A549 (cell line): ENCODE measurements at regions not wholly inside any gene's neighbourhood (a gene's known extent, or its start where the extent isn't known, plus 50 kb on each side); places are given as distances from the start of the nearest gene placed in this dataset.

Source experiments
- ATAC-seq, 2 experiments: fragments of 200-7000 bp in 1 of 2; fragments of >200 bp in 1 of 2; cut with Nextera tagmentation in 1 of 2; cut with Tn5 transposase in 1 of 2; 3 replicates each; pipeline versions ENCODE4 v1.8.0 to v1.9.1; 2018 to 2020; ENCODE audit warnings: mild to moderate bottlenecking in 1 of 2, moderate library complexity in 1 of 2
- CTCF ChIA-PET: fragments of 300-600 bp; sonication (Branson Sonifier 250); formaldehyde crosslinking; extraction: SDS; loops from one replicate; lab custom pipeline; 2021; ENCODE audit warnings: antibody characterized with exemption, inconsistent platforms; lab: Yijun Ruan, JAX
- POLR2A ChIA-PET: fragments of 350-600 bp; formaldehyde crosslinking; extraction: SDS; loops from one replicate; lab custom pipeline; 2021; ENCODE audit warnings: antibody characterized with exemption, inconsistent platforms; lab: Yijun Ruan, JAX
- DNase-seq, 2 experiments: peaks; one replicate each; pipeline versions ENCODE4 v3.0.0 to v3.0.0-alpha.2; 2011 to 2016; ENCODE audit warnings: low read depth in 1 of 2, low spot score in 1 of 2
- FAIRE-seq: peaks from 2 replicates; lab custom pipeline; 2011; peaks lifted over from hg19 to GRCh38; lab: Jason Lieb, UNC
- H3K27ac ChIP-seq, 2 experiments: fragments of >200 bp; sonication (Bioruptor Twin); formaldehyde crosslinking; 3 replicates each; pipeline ENCODE4 v1.5.1; 2016 to 2017
- H3K4me1 ChIP-seq: fragments of >200 bp; sonication (Bioruptor Twin); formaldehyde crosslinking; 3 replicates; pipeline ENCODE4 v1.6.1; 2016
- H3K4me2 ChIP-seq: fragments of >200 bp; sonication (Bioruptor Twin); formaldehyde crosslinking; 3 replicates; pipeline ENCODE4 v1.6.1; 2016
- H3K4me3 ChIP-seq: fragments of >200 bp; sonication (Bioruptor Twin); formaldehyde crosslinking; 3 replicates; pipeline ENCODE4 v1.5.1; 2016
- H3K9me3 ChIP-seq: fragments of >200 bp; sonication (Bioruptor Twin); formaldehyde crosslinking; 3 replicates; pipeline ENCODE4 v1.6.1; 2016
- BHLHE40 ChIP-seq: IDR thresholded peaks from 2 replicates; pipeline ENCODE4 v1.6.1; 2012; ENCODE audit warnings: low read depth, low read length, inconsistent platforms
- CBX8 ChIP-seq: fragments of 200-600 bp; sonication (generic); IDR thresholded peaks from 2 replicates; pipeline ENCODE4 v1.6.1; 2016
- CEBPB ChIP-seq, 2 experiments: fragments of >200 bp in 1 of 2; sonication (Bioruptor Twin) in 1 of 2; formaldehyde crosslinking in 1 of 2; IDR thresholded peaks; 2 replicates each; pipeline ENCODE4 v1.6.1; 2012 to 2016
- CHD2 ChIP-seq: fragments of 150-350 bp; IDR thresholded peaks from 2 replicates; pipeline ENCODE4 v1.6.1; 2014; ENCODE audit warnings: low read length; ENCODE audit not compliant: partially characterized antibody
- EHF ChIP-seq: fragments of 250-450 bp; sonication (Bioruptor Pico); IDR thresholded peaks from 2 replicates; pipeline ENCODE4 v1.5.0; 2020; ENCODE audit warnings: mild to moderate bottlenecking
- FOSB ChIP-seq: fragments of 250-450 bp; sonication (Bioruptor Pico); IDR thresholded peaks from 2 replicates; pipeline ENCODE4 v1.5.0; 2020; ENCODE audit warnings: mild to moderate bottlenecking, moderate library complexity
- GATA3 ChIP-seq: IDR thresholded peaks from 2 replicates; pipeline ENCODE4 v1.6.1; 2012; ENCODE audit warnings: borderline replicate concordance
- HOXA7 ChIP-seq: fragments of 250-450 bp; sonication (Bioruptor Pico); IDR thresholded peaks from 2 replicates; pipeline ENCODE4 v1.5.0; 2020; ENCODE audit warnings: mild to moderate bottlenecking, moderate library complexity
- KDM1A ChIP-seq: fragments of 200-600 bp; sonication (generic); IDR thresholded peaks from 2 replicates; pipeline ENCODE4 v1.6.1; 2016; ENCODE audit warnings: low read depth, mild to moderate bottlenecking
- MAZ ChIP-seq: fragments of 150-350 bp; IDR thresholded peaks from 2 replicates; pipeline ENCODE4 v1.6.1; 2014; ENCODE audit warnings: antibody characterized with exemption, low read depth, low read length, borderline replicate concordance
- MYC ChIP-seq: IDR thresholded peaks from 2 replicates; pipeline ENCODE4 v1.6.1; 2012; ENCODE audit warnings: mild to moderate bottlenecking, inconsistent platforms, low read length, improper control_type of control experiment, borderline replicate concordance
- NFE2L2 ChIP-seq: fragments of 150-350 bp; conservative IDR thresholded peaks from 2 replicates; pipeline ENCODE4 v1.6.1; 2014; ENCODE audit warnings: low read length
- SMC3 ChIP-seq: fragments of >200 bp; sonication (Bioruptor Twin); formaldehyde crosslinking; IDR thresholded peaks from 3 replicates; pipeline ENCODE4 v1.6.1; 2018; ENCODE audit warnings: inconsistent platforms
- SREBF2 ChIP-seq: fragments of 450-650 bp; IDR thresholded peaks from 2 replicates; pipeline ENCODE4 v1.6.1; 2014; ENCODE audit warnings: mild to moderate bottlenecking, moderate library complexity
- ZFP36 ChIP-seq: fragments of 450-650 bp; IDR thresholded peaks from 2 replicates; pipeline ENCODE4 v1.6.1; 2014; ENCODE audit warnings: borderline replicate concordance; ENCODE audit not compliant: partially characterized antibody
- ZSCAN20 ChIP-seq: fragments of 250-450 bp; sonication (Bioruptor Pico); IDR thresholded peaks from 2 replicates; pipeline ENCODE4 v1.8.0; 2022; ENCODE audit warnings: mild to moderate bottlenecking, moderate library complexity
- WGBS: methylation state at CpG from one replicate; pipeline ENCODE4 v1.1.6; 2017; ENCODE audit errors: missing lambda C conversion rate; 5-methylcytosine and 5-hydroxymethylcytosine counted together
- TF ChIP-seq, protein P1 (sequence below): fragments of 250-450 bp; sonication (Bioruptor Pico); IDR thresholded peaks from 2 replicates; pipeline ENCODE4 v1.5.0; 2021; ENCODE audit warnings: mild to moderate bottlenecking, moderate library complexity, borderline replicate concordance

DNA sequence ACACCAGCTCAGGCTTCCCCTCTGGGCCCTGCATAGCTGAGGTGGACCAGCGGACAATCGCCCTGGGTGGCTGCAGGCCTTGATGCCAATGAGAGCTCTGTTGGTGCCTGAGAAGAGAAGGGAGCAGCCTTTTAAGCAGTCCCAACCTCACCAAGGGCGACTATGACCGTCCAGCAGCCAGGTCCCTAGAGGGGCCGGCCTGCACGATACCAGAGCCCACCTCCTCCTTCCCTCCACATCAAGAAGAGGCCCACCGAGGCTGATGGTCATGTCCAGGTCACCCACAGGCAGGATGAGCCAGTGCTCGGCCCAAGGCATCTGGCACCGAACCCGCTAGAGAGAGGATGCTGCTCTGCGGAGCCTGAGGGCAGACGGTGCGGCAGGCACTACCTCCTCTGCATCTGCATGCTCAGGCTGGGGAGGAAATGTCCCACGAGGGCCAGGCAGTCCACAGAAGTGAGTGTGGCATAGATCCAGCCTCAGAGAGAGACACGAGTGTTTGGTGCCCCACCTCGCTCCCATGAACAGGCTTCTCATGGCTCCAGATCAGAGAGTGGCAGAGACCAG is 219.4 kb downstream of the TUBA3C start:
- ATAC-seq (no peak), DNase-seq (no peak), FAIRE-seq (no peak)
- ChIA-PET CTCF (no interaction called here), POLR2A (no interaction called here)
- WGBS, result 12% methylated on average over 4 of the region's 16 CpGs
- no peak for TF ChIP-seq SREBF2
- no peak for TF ChIP-seq MYC
- TF ChIP-seq CBX8, result no peak
- TF ChIP-seq ZFP36, result no peak
- no peak for TF ChIP-seq CHD2
- no peak for TF ChIP-seq HOXA7 (CRISPR knock-in tag)
- TF ChIP-seq NFE2L2, result no peak
- TF ChIP-seq BHLHE40, result no peak
- no peak for TF ChIP-seq KDM1A
- no peak for TF ChIP-seq GATA3
- TF ChIP-seq ZSCAN20 (CRISPR knock-in tag), result no peak
- TF ChIP-seq FOSB (CRISPR knock-in tag), result no peak
- TF ChIP-seq SMC3, result no peak
- Histone ChIP-seq H3K9me3 (no peaks in the 10 kb centered on the region), H3K4me2 (no peak overlapping the region), H3K4me1 (no peaks in the 10 kb centered on the region), H3K27ac (no peak overlapping the region), H3K4me3 (no peak overlapping the region)

DNA sequence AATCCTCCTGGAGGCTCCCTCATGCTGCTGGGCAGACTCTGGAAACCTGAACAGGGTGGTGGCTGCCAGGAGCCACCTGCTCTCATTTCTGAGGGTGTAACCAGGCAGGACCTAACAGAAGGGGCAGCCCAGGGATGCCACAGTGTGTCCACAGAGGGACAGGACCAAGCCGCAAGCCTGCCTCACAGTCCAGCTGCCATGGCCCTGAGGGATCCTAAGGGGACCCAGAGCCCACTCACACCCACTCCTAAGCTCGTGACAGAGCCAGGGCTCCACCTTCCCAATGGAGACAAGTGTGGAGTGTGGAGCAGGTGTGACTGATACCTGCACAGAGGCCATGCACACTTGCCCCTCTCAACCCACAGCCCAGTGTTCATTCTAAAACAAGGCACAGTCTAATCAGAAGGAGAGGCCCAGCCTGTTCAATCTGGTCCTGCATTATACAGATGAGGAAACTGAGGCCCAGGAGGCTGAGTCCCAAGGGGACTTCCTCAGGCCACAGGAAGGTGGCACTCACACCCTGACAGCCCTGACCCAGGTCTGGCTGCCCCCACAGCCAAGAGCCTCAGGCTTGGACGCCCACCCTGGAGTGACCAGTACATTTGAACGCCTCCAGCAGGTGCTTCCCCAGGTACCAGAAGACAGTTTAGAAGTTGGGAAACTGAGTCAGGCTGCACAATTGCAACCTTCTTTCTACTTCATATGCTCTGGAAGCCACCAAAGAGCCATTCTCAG is 220.1 kb downstream of the TUBA3C start:
- FAIRE-seq (no peak), ATAC-seq (no peak), DNase-seq (no peak)
- CTCF ChIA-PET, result no interaction called here
- Histone ChIP-seq H3K4me2 (no peak overlapping the region), H3K9me3 (no peaks in the 10 kb centered on the region), H3K4me1 (no peaks in the 10 kb centered on the region), H3K4me3 (no peak overlapping the region), H3K27ac (no peak overlapping the region)
- WGBS, result 0% methylated on average over 1 of the region's 4 CpGs
- TF ChIP-seq, protein P1, sequence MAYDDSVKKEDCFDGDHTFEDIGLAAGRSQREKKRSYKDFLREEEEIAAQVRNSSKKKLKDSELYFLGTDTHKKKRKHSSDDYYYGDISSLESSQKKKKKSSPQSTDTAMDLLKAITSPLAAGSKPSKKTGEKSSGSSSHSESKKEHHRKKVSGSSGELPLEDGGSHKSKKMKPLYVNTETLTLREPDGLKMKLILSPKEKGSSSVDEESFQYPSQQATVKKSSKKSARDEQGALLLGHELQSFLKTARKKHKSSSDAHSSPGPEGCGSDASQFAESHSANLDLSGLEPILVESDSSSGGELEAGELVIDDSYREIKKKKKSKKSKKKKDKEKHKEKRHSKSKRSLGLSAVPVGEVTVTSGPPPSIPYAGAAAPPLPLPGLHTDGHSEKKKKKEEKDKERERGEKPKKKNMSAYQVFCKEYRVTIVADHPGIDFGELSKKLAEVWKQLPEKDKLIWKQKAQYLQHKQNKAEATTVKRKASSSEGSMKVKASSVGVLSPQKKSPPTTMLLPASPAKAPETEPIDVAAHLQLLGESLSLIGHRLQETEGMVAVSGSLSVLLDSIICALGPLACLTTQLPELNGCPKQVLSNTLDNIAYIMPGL (CRISPR knock-in tag), result no peak
- no peak for TF ChIP-seq EHF
- POLR2A ChIA-PET, result no interaction called here

DNA sequence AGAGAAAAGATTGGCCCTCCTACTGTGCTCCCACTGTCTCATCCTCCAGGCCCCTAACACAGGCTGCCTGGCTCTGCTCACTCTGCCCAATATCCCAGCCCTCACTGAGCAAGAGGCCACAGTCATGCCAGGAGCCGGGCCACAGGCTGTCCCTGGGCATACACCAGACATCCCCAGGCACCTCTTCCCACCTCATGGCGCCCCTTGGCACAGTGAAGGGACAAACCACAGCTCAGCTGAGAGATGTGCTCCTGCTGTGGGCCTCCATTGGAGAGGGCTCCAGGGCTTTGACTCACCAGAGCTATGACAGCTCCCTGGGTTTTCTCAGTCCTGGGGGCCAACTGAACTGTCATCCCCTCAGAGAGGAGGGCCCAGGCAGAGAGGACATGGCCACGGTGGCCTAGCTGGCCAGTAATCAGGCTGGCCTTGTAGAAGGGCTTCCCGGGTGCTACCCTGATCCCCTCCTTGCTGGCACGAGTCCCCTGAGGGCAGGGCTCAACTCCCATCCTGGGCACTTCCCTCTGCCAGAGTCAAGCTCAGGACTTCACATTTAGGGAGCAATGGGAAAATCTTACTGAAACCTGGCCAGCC is 220.9 kb downstream of the TUBA3C start:
- ATAC-seq, result no peak
- H3K27ac ChIP-seq, result no peak overlapping the region
- CTCF ChIA-PET, result no interaction called here
- no CpG with 5 or more reads among the region's 5 CpGs for WGBS
- no peak for TF ChIP-seq CEBPB (IDR thresholded peaks at IDR 0.05)
- POLR2A ChIA-PET, result no interaction called here
- H3K4me2 ChIP-seq, result no peak overlapping the region
- H3K4me3 ChIP-seq, result no peak overlapping the region
- DNase-seq, result no peak
- no peaks in the 10 kb centered on the region for H3K4me1 ChIP-seq
- FAIRE-seq, result no peak
- H3K9me3 ChIP-seq, result no peaks in the 10 kb centered on the region

DNA sequence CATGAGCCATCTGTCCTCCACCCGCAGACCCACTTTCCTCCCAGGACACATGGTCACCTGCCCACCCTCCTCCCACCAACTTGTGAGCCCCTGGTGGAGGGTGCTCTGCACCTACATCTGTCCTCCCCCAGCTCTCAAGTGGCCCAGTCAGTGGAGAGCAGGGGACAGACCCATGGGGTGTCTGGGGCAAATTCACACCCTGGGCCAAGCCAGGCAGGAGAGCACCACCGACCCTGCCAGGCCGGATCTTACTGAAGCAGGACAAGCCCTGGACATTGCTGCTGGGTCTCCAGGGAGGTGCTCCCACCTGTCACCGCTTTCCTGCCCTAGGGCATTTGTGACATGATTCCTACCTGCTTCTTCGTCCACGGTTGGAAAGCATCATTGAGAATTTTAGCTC is 221.6 kb downstream of the TUBA3C start:
- Histone ChIP-seq H3K4me2 (no peak overlapping the region), H3K4me1 (no peaks in the 10 kb centered on the region), H3K4me3 (no peak overlapping the region), H3K27ac (no peak overlapping the region), H3K9me3 (no peaks in the 10 kb centered on the region)
- WGBS, result no CpG with 5 or more reads among the region's 6 CpGs
- ChIA-PET POLR2A (no interaction called here), CTCF (no interaction called here)
- TF ChIP-seq MAZ (no peak), SMC3 (no peak)
- FAIRE-seq, result no peak
- no peak for DNase-seq
- no peak for ATAC-seq
